H1 (cell line): ENCODE measurements at regions not wholly inside any gene's neighbourhood (a gene's known extent, or its start where the extent isn't known, plus 50 kb on each side); places are given as distances from the start of the nearest gene placed in this dataset.

ENCODE experiments used
- CTCF ChIA-PET: fragments of 300-600 bp; sonication (Branson Sonifier 250); formaldehyde crosslinking; loops from one replicate; lab custom pipeline; 2021; ENCODE audit not compliant: partially characterized antibody; lab: Charles Lee
- POLR2A ChIA-PET: fragments of 300-600 bp; sonication (Branson Sonifier 250); formaldehyde crosslinking; loops from one replicate; lab custom pipeline; 2021; ENCODE audit warnings: inconsistent platforms; ENCODE audit not compliant: partially characterized antibody; lab: Charles Lee
- DNase-seq, 2 experiments: peaks; one replicate each; pipeline versions ENCODE4 v3.0.0 to v3.0.0-alpha.2; 2010 to 2022; ENCODE audit warnings: low spot score in 2 of 2, low read depth in 1 of 2, mixed read lengths in 1 of 2
- FAIRE-seq: peaks from 2 replicates; lab custom pipeline; 2011; peaks lifted over from hg19 to GRCh38; lab: Jason Lieb, UNC
- H2AFZ ChIP-seq: 2 replicates; pipeline ENCODE4 v1.8.1; 2012; ENCODE audit warnings: low read length, inconsistent platforms
- H2AK5ac ChIP-seq: 2 replicates; pipeline ENCODE4 v1.6.1; 2013; ENCODE audit warnings: low read depth, low read length
- H2BK120ac ChIP-seq: replicated peaks from 2 replicates; pipeline ENCODE3; 2013; ENCODE audit warnings: low read depth, low read length, inconsistent platforms
- H2BK12ac ChIP-seq: 2 replicates; pipeline ENCODE4 v1.6.1; 2013; ENCODE audit warnings: low read depth, low read length
- H2BK15ac ChIP-seq: 2 replicates; pipeline ENCODE4 v1.6.1; 2013; ENCODE audit warnings: low read length
- H2BK20ac ChIP-seq: 2 replicates; pipeline ENCODE4 v1.6.1; 2013; ENCODE audit warnings: low read length
- H2BK5ac ChIP-seq: 2 replicates; pipeline ENCODE4 v1.6.1; 2013; ENCODE audit warnings: low read depth, low read length
- H3K14ac ChIP-seq: 2 replicates; pipeline ENCODE4 v1.6.1; 2013; ENCODE audit warnings: inconsistent platforms; ENCODE audit not compliant: insufficient read length
- H3K18ac ChIP-seq: 2 replicates; pipeline ENCODE4 v1.6.1; 2013; ENCODE audit warnings: low read length; ENCODE audit errors: extremely low read depth
- H3K23ac ChIP-seq: 2 replicates; pipeline ENCODE4 v1.6.1; 2013; ENCODE audit warnings: inconsistent platforms; ENCODE audit not compliant: insufficient read length
- H3K23me2 ChIP-seq: 2 replicates; pipeline ENCODE4 v1.6.1; 2013; ENCODE audit warnings: low read depth, low read length
- H3K27ac ChIP-seq: 2 replicates; pipeline ENCODE4 v1.6.1; 2011; ENCODE audit warnings: low read depth, low read length, inconsistent platforms
- H3K27me3 ChIP-seq, 4 experiments: replicated peaks in 1 of 4; 1 replicate in 1 of 4; 2 replicates in 3 of 4; pipeline versions ENCODE4 v1.6.1 to v1.8.1; 2011 to 2013; ENCODE audit warnings: low read length in 3 of 4, mild to moderate bottlenecking in 3 of 4, inconsistent platforms in 2 of 4, mixed read lengths in 2 of 4, moderate library complexity in 1 of 4; ENCODE audit not compliant: control insufficient read depth in 3 of 4, insufficient read depth in 3 of 4; ENCODE audit errors: extremely low read depth in 1 of 4
- H3K36me3 ChIP-seq, 4 experiments: 2 replicates each; pipeline versions ENCODE4 v1.6.1 to v1.8.1; 2011 to 2013; ENCODE audit warnings: mild to moderate bottlenecking in 4 of 4, low read length in 3 of 4, moderate library complexity in 2 of 4, control low read depth in 1 of 4, inconsistent platforms in 1 of 4; ENCODE audit not compliant: insufficient read depth in 4 of 4, control insufficient read depth in 2 of 4
- H3K4ac ChIP-seq: replicated peaks from 2 replicates; pipeline ENCODE3; 2013; ENCODE audit warnings: low read length, low read depth, mixed read lengths, inconsistent platforms; ENCODE audit not compliant: insufficient read length
- H3K4me1 ChIP-seq, 4 experiments: replicated peaks in 1 of 4; 1 replicate in 1 of 4; 2 replicates in 3 of 4; pipeline versions ENCODE4 v1.6.1 to v1.8.1; 2011 to 2013; ENCODE audit warnings: low read length in 3 of 4, inconsistent platforms in 2 of 4, mixed read lengths in 1 of 4; ENCODE audit not compliant: insufficient read depth in 4 of 4, control insufficient read depth in 3 of 4
- H3K4me2 ChIP-seq, 2 experiments: 2 replicates each; pipeline versions ENCODE4 v1.6.1 to v1.8.1; 2011 to 2013; ENCODE audit warnings: low read depth in 2 of 2, low read length in 2 of 2, control low read depth in 1 of 2, inconsistent platforms in 1 of 2, mild to moderate bottlenecking in 1 of 2; ENCODE audit not compliant: insufficient read depth in 1 of 2
- H3K4me3 ChIP-seq, 4 experiments: fragments of 200-600, 300-600 bp in 1 of 4; sonication (generic), shearing (Covaris generic), sonication (Bioruptor Twin) in 1 of 4; 2 replicates each; pipeline versions ENCODE4 v1.5.1 to v1.8.1; 2011 to 2016; ENCODE audit warnings: low read length in 4 of 4, low read depth in 3 of 4, control low read depth in 2 of 4, inconsistent platforms in 2 of 4, mild to moderate bottlenecking in 2 of 4, mixed read lengths in 1 of 4, moderate library complexity in 1 of 4; ENCODE audit not compliant: insufficient read depth in 2 of 4; ENCODE audit errors: extremely low read depth in 1 of 4
- H3K56ac ChIP-seq: replicated peaks from 2 replicates; pipeline ENCODE3; 2013; ENCODE audit warnings: low read depth, mild to moderate bottlenecking, mixed read lengths, low read length, inconsistent platforms; ENCODE audit not compliant: insufficient read length
- H3K79me1 ChIP-seq: 2 replicates; pipeline ENCODE4 v1.6.1; 2013; ENCODE audit warnings: low read depth, low read length, control low read depth
- H3K79me2 ChIP-seq, 2 experiments: 2 replicates each; pipeline versions ENCODE4 v1.6.1 to v1.8.1; 2012 to 2013; ENCODE audit warnings: low read length in 2 of 2, mild to moderate bottlenecking in 2 of 2, inconsistent platforms in 1 of 2; ENCODE audit not compliant: insufficient read depth in 2 of 2, control insufficient read depth in 1 of 2
- H3K9ac ChIP-seq, 4 experiments: replicated peaks in 1 of 4; 1 replicate in 1 of 4; 2 replicates in 3 of 4; pipeline versions ENCODE4 v1.6.1 to v1.8.1; 2011 to 2013; ENCODE audit warnings: low read depth in 3 of 4, low read length in 3 of 4, control low read depth in 2 of 4, mild to moderate bottlenecking in 2 of 4, moderate library complexity in 2 of 4, inconsistent platforms in 1 of 4; ENCODE audit errors: extremely low read depth in 1 of 4
- H3K9me3 ChIP-seq, 2 experiments: 2 replicates each; pipeline versions ENCODE4 v1.6.1 to v1.8.1; 2012 to 2013; ENCODE audit warnings: mild to moderate bottlenecking in 2 of 2, moderate library complexity in 2 of 2, control low read depth in 1 of 2, inconsistent platforms in 1 of 2, low read depth in 1 of 2, low read length in 1 of 2, mixed read lengths in 1 of 2; ENCODE audit not compliant: insufficient read depth in 2 of 2
- H4K20me1 ChIP-seq, 2 experiments: replicated peaks in 1 of 2; 2 replicates each; pipeline versions ENCODE3 to v1.8.1; 2011 to 2013; ENCODE audit warnings: inconsistent platforms in 2 of 2, low read length in 2 of 2, mild to moderate bottlenecking in 1 of 2; ENCODE audit not compliant: insufficient read depth in 2 of 2, control insufficient read depth in 1 of 2
- H4K5ac ChIP-seq: 2 replicates; pipeline ENCODE4 v1.6.1; 2013; ENCODE audit warnings: low read length, low read depth, mixed read lengths, inconsistent platforms; ENCODE audit not compliant: insufficient read length
- H4K8ac ChIP-seq: 2 replicates; pipeline ENCODE4 v1.8.0; 2013; ENCODE audit warnings: mild to moderate bottlenecking, moderate library complexity, low read length, inconsistent platforms; ENCODE audit not compliant: insufficient read depth; ENCODE audit errors: extremely low read depth
- H4K91ac ChIP-seq: replicated peaks from 2 replicates; pipeline ENCODE3; 2013; ENCODE audit warnings: low read length, mixed read lengths, inconsistent platforms; ENCODE audit not compliant: insufficient read length
- CBX8 ChIP-seq: fragments of 300-800, 300-1000 bp; sonication (generic); IDR thresholded peaks from 2 replicates; pipeline ENCODE4 v1.7.1; 2016; ENCODE audit warnings: low read depth, low read length, borderline replicate concordance
- RAD21 ChIP-seq, 2 experiments: IDR thresholded peaks in 1 of 2; conservative IDR thresholded peaks in 1 of 2; 2 replicates each; pipeline ENCODE4 v1.6.1; 2011; ENCODE audit warnings: low read depth in 2 of 2, low read length in 2 of 2, improper control_type of control experiment in 1 of 2, inconsistent platforms in 1 of 2, mild to moderate bottlenecking in 1 of 2, moderate library complexity in 1 of 2
- RBBP5 ChIP-seq: IDR thresholded peaks from 2 replicates; pipeline ENCODE4 v1.7.1; 2012; ENCODE audit warnings: low read depth, mild to moderate bottlenecking, inconsistent platforms, low read length, moderate library complexity, borderline replicate concordance
- TAF7 ChIP-seq: optimal IDR thresholded peaks from 2 replicates; pipeline ENCODE3; 2011; ENCODE audit warnings: low read depth, mild to moderate bottlenecking, inconsistent platforms, low read length, moderate library complexity, borderline replicate concordance
- ZNF274 ChIP-seq: IDR thresholded peaks from 2 replicates; pipeline ENCODE4 v1.7.0; 2012; ENCODE audit warnings: low read length, borderline replicate concordance; ENCODE audit errors: extremely low read depth
- WGBS, 2 experiments: shearing (Covaris generic) in 1 of 2; methylation state at CpG; one replicate each; pipeline versions ENCODE4 v1.1.6 to v1.1.7; 2013 to 2015; ENCODE audit warnings: low lambda C conversion rate in 2 of 2, mixed read lengths in 2 of 2, inconsistent platforms in 1 of 2, low coverage in 1 of 2, missing lambda C conversion rate in 1 of 2; ENCODE audit not compliant: insufficient replicate concordance in 2 of 2, insufficient coverage in 1 of 2, insufficient read length in 1 of 2; ENCODE audit errors: extremely low coverage in 1 of 2, missing lambda C conversion rate in 1 of 2; 5-methylcytosine and 5-hydroxymethylcytosine counted together

DNA sequence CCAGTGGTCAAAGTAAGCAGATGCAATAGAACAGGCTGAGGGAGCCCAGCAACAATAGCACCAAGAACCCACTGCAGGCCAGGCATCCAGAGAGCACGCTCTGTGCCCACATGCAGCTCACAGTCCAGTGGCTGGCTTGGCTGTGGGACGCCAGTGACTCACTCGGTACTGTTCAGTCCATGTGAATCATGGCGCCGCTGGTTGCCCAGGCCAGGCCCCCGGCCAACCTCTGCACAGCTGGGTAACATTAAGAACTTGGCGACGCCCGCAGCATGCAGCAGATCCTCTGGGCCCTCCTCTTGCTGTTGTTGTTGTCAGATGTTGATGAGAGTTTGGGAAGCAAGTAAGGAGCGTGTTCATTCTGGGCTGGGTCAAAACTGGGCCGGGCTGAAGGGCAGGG is 60.5 kb downstream of the MSX1 start:
- Histone ChIP-seq H2BK20ac (no peak overlapping the region), H4K8ac (no peak overlapping the region), H2BK120ac (no peak overlapping the region), H3K14ac (no peak overlapping the region), H3K4ac (no peak overlapping the region), H3K79me1 (no peaks in the 10 kb centered on the region), H2BK12ac (no peak overlapping the region), H3K9ac (no peak overlapping the region), H2BK15ac (no peak overlapping the region), H3K79me2 (no peaks in the 10 kb centered on the region), H3K56ac (no peak overlapping the region), H3K23ac (no peak overlapping the region), H2BK5ac (no peak overlapping the region), H2AK5ac (no peak overlapping the region), H3K23me2 (no peaks in the 10 kb centered on the region), H3K18ac (no peak overlapping the region), H3K27me3 (no peaks in the 10 kb centered on the region; a peak in 1 of 7 replicates), H3K4me2 (no peak overlapping the region), H3K4me1 (no peaks in the 10 kb centered on the region), H4K5ac (no peak overlapping the region), H4K20me1 (no peaks in the 10 kb centered on the region), H4K91ac (no peak overlapping the region), H3K36me3 (no peaks in the 10 kb centered on the region), H3K4me3 (no peak overlapping the region), H3K9me3 (peaks cover 5 to 7% of the 10 kb centered on the region in 2 experiments; a peak in 3 of 4 replicates), H2AFZ (no peak overlapping the region), H3K27ac (no peak overlapping the region)
- ChIA-PET POLR2A (no interaction called here), CTCF (no interaction called here)
- no peak for FAIRE-seq
- WGBS, 2 experiments: 94% methylated on average over 11 of the region's 11 CpGs; no CpG with 5 or more reads in 1 of the 2 experiments
- TF ChIP-seq RBBP5 (no peak), TAF7 (no peak), CBX8 (no peak), RAD21 (IDR thresholded peaks at IDR 0.05 in 1 of 2, conservative IDR thresholded peaks at IDR 0.05 in 1 of 2; ENCODE audit: low read depth in 2 of 2, low read length in 2 of 2) (no peak), ZNF274 (no peak)
- no peak for DNase-seq
